GM21360 (cell line): ENCODE measurements at regions not wholly inside any gene's neighbourhood (a gene's known extent, or its start where the extent isn't known, plus 50 kb on each side); places are given as distances from the start of the nearest gene placed in this dataset.

Source experiments
- ATAC-seq: cut with Tn5 transposase; IDR thresholded peaks from one replicate; pipeline ENCODE4 v1.9.1; 2021; ENCODE audit warnings: mild to moderate bottlenecking, moderate library complexity; ENCODE audit not compliant: unreplicated experiment

GRCh38 chr12:124094733-124095132, 121.7 kb downstream of the ZNF664 start:
- ATAC-seq = no peak

- no peak for ATAC-seq
Measured at GRCh38 chr12:124096109-124096508, 123.1 kb downstream of the ZNF664 start.

DNA sequence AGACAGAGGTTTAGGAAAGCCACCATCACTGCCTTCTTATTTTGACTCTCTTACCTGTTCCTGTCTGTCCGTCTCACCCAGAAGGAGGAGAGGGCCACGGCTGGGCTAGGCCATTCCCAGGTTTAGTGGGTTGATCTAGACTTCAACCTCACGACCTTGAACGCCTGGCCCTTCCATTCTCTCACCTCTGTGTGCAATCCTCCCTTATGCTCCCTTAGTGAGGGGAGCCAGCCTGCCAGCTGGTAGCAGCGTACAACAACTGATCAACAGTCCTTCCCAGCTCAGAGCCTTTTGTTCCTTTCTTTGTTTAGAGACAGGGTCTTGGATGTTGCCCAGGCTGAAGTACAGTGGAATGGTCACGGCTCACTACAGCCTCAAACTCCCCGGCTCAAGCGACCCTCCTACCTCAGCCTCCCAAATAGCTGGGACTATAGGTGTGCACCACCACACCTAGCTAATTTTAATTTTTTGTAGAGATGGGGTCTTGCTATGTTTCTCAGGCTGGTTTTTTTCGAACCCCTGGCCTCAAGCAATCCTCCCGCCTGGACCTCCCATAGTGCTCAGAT, 123.9 kb downstream of the ZNF664 start:
- no peak for ATAC-seq

DNA sequence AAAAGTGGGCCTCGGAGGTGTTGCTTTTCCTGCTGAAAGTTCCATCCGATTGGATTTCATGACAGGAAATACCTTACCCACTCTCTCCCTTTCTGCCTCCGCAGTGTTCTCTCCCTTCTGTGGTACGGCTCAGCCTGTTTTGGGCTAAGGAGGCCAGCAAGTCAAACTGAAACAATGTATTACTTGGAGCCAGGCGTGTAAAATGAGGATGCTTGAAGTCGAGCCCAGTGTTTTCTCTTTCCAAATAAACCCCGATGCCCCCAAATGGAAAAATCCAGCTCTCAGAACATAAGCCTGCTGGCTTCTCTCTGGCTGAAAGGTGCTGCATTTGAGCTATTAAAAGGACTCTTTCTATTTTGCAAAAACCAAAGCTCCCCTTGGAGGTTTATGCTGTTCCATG, 124.7 kb downstream of the ZNF664 start:
- ATAC-seq = no peak

DNA sequence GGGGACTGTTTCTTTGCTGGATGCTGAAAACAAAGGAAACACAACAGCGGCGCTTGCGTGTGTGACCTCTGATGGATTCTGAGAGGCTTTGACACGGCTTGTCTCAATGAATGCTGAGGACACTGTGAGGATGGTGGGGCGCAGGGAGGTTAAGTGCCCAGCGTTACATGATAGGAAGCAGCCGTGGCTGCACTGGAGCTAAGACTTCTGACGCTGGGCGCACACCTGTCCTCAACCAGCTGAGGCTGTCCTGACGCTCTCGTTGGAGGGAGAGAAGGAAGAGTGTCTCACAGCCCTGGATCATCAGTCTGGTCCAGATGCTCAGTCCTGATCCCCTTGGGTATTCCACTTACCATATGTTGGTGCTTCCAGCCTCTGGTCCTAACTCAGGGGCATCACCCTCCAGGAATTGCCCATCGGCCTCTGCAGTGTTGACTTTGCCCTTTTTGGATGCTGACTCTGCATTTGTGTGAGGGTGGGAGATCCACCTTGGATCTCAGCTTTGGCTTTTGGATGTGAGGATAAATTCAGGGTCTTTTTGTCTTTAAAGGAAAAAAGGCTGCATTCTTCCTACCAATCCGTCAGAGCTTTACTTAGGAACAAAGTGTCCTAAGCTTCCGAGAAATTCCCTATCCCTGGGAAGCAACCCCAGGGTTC, 125.2 kb downstream of the ZNF664 start:
- no peak for ATAC-seq

DNA sequence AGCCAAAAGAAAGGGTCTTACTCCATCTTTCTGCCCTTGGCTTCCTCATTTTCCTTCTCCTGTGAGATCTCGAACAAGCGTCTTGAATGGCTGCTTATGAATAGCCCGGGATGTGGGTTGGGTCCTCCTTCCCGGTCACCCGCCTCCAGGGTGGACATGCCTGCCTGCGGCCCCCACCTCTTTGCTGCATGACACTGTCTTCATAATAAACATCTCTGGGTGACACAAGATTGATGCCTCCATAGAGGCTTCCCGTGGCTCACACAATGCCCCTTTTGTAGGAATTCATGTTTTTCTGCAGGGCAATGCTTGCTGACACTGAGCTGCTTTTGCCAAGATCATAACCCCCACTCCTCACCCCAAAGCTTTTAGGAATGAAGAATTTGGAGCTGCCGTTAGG, 125.9 kb downstream of the ZNF664 start:
- ATAC-seq = no peak

- no peak for ATAC-seq
Measured at GRCh38 chr12:124099661-124100060, 126.6 kb downstream of the ZNF664 start.

GRCh38 chr12:124100572-124101178, 127.7 kb downstream of the ZNF664 start:
- ATAC-seq = no peak

- ATAC-seq = no peak
Measured at GRCh38 chr12:124105546-124105945, 132.5 kb downstream of the ZNF664 start.

GRCh38 chr12:124107351-124107750, 134.3 kb downstream of the ZNF664 start:
- no peak for ATAC-seq

- no peak for ATAC-seq
Measured at GRCh38 chr12:124109760-124110159, 136.7 kb downstream of the ZNF664 start.

GRCh38 chr12:124110372-124110883, 137.4 kb downstream of the ZNF664 start:
- ATAC-seq = no peak

GRCh38 chr12:124111006-124111405, 138.0 kb downstream of the ZNF664 start:
- ATAC-seq = no peak

DNA sequence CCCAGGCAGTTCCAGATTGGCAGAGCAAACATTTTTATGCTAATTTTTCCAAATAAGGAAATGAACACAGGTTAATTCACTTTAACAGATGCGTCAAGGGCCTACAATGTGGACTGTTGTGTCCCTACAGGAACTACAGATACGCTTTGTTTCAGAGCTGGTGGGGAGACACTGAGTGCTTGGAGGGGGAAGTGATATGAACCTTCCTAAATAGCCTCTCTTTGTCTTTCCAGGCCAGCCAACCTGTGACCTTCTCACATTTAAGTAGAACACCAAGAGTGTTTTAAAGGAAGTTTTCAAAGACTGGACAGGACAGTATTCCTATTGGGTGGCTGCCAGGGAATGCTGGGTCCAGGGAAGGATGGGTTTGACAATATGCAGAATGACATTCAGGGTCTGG, 141.3 kb downstream of the ZNF664 start:
- no peak for ATAC-seq

DNA sequence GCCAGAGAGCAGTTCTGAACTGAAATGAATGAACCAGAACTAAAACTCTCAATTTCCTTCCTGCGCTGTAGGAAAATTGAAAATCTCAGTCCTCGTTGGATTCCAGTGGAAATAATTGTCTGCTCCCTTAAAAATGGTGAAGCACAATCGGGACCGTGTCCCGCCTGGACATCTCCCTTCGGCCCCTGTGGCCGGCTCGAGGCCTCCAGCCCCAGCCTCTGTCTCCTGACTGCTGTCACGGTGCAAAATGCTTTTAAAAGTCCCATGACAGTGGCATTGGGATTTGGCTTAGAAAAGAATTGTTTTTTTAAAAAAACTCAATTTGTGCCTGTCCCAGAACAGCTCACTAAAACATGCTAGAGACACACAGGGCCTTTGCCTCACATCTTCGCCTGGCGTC, 142.5 kb downstream of the ZNF664 start:
- ATAC-seq = no peak

- ATAC-seq = no peak
Measured at GRCh38 chr12:124115976-124116690, 143.1 kb downstream of the ZNF664 start.

- no peak for ATAC-seq
Measured at GRCh38 chr12:124120739-124121138, 147.7 kb downstream of the ZNF664 start.

- no peak for ATAC-seq
Measured at GRCh38 chr12:124122722-124123121, 149.7 kb downstream of the ZNF664 start.

GRCh38 chr12:124123296-124124000, 150.4 kb downstream of the ZNF664 start:
- no peak for ATAC-seq

DNA sequence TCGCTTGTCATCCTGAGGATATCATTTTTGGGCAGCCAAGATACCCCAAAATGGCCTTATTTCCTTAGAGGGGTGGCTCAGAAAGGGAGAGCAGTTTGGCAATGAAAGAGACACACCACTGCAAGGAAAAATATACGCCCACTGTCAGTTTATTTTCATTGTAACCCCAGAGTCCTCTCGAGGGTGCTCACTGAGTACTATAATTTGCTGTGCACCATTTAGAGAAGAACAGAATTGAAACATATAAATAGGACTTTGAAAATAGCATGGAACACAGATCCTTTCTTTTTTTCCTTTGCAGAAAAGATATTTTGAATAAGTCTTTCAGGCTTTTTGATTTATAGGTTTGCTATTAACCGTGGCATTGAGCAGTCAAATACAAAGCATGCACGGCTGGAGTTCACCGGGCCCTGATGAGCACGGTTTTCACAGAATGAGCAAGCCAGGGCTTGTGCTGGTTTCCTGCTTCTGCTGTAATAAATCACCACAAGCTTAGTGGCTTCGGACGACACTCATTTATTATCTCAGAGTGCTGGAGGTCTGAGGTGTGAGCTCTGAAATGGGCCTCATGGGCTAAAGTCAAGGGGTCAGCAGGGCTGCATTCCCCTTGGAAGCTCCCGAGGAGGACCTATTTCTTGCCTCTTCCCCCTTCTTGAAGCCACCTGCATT, 152.3 kb downstream of the ZNF664 start:
- ATAC-seq = no peak
